A673 (cell line): ENCODE measurements at regions not wholly inside any gene's neighbourhood (a gene's known extent, or its start where the extent isn't known, plus 50 kb on each side); places are given as distances from the start of the nearest gene placed in this dataset.

Experiments used
- BruUV-seq: library from RNA; stranded (reverse); fragments of 400-500 nt; replicated peaks from 2 replicates; lab custom pipeline; 2021; lab: Mats Ljungman, UMichigan
- CTCF ChIA-PET: fragments of 300-600 bp; sonication (Branson Sonifier 250); formaldehyde crosslinking; loops from one replicate; lab custom pipeline; 2022; ENCODE audit warnings: antibody characterized with exemption; lab: Charles Lee
- POLR2A ChIA-PET: fragments of 300-600 bp; sonication (Branson Sonifier 250); formaldehyde crosslinking; loops from one replicate; lab custom pipeline; 2022; ENCODE audit warnings: antibody characterized with exemption; ENCODE audit not compliant: low non-redundant PET; lab: Charles Lee
- DNase-seq: peaks from one replicate; pipeline ENCODE4 v3.0.0-alpha.2; 2015; ENCODE audit warnings: low spot score
- H3K27ac ChIP-seq: fragments of 200-600 bp; sonication (generic); 2 replicates; pipeline ENCODE4 v1.5.1; 2016; ENCODE audit warnings: mixed run types, low read depth, mild to moderate bottlenecking, mixed read lengths, antibody characterized with exemption, low read length; ENCODE audit not compliant: poor library complexity, severe bottlenecking
- H3K27me3 ChIP-seq: fragments of 200-600 bp; sonication (generic); replicated peaks from 2 replicates; pipeline ENCODE4 v1.6.1; 2017; ENCODE audit warnings: mixed run types, low read depth, mild to moderate bottlenecking, mixed read lengths, antibody characterized with exemption, low read length; ENCODE audit not compliant: insufficient read depth, poor library complexity
- H3K36me3 ChIP-seq: fragments of 200-600 bp; sonication (generic); 2 replicates; pipeline ENCODE4 v1.6.1; 2016; ENCODE audit warnings: mixed run types, mild to moderate bottlenecking, mixed read lengths, antibody characterized with exemption, low read length; ENCODE audit not compliant: insufficient read depth, poor library complexity, severe bottlenecking
- H3K4me1 ChIP-seq: fragments of 200-600 bp; sonication (generic); 2 replicates; pipeline ENCODE4 v1.6.1; 2017; ENCODE audit warnings: mixed run types, mild to moderate bottlenecking, mixed read lengths, antibody characterized with exemption, low read length; ENCODE audit not compliant: insufficient read depth, poor library complexity, severe bottlenecking
- H3K4me3 ChIP-seq: fragments of 200-600 bp; sonication (generic); 2 replicates; pipeline ENCODE4 v1.5.1; 2016; ENCODE audit warnings: low read depth, mixed run types, mild to moderate bottlenecking, mixed read lengths, low read length; ENCODE audit not compliant: poor library complexity, severe bottlenecking
- H3K9me3 ChIP-seq: fragments of 200-600 bp; sonication (generic); 2 replicates; pipeline ENCODE4 v1.6.1; 2016; ENCODE audit warnings: mixed run types, low read depth, mild to moderate bottlenecking, mixed read lengths, antibody characterized with exemption, low read length; ENCODE audit not compliant: poor library complexity, severe bottlenecking
- CTCF ChIP-seq: fragments of 300-800, 200-600 bp; sonication (generic); conservative IDR thresholded peaks from 2 replicates; pipeline ENCODE4 v1.5.1; 2017; ENCODE audit warnings: low read depth, mild to moderate bottlenecking, antibody characterized with exemption, low read length, moderate library complexity, mixed read lengths
- EZH2 ChIP-seq: fragments of 200-600 bp; sonication (generic); IDR thresholded peaks from 2 replicates; pipeline ENCODE4 v1.6.1; 2017; ENCODE audit warnings: borderline replicate concordance, low read depth, mild to moderate bottlenecking, mixed read lengths, antibody characterized with exemption, low read length; ENCODE audit not compliant: poor library complexity, severe bottlenecking
- intact Hi-C: fragments of 100-400 bp; cut with micrococcal nuclease; formaldehyde crosslinking; loops from one replicate; pipeline ENCODE4 v1.10.0; 2022; ENCODE audit not compliant: unreplicated experiment

- intact Hi-C loops = no loop called here
- POLR2A ChIA-PET = no interaction called here
- Histone ChIP-seq H3K27me3 (no peaks in the 10 kb centered on the region), H3K4me1 (no peaks in the 10 kb centered on the region), H3K27ac (no peak overlapping the region), H3K9me3 (peaks cover 24% of the 10 kb centered on the region), H3K4me3 (no peak overlapping the region), H3K36me3 (no peaks in the 10 kb centered on the region)
- TF ChIP-seq EZH2 (no peak), CTCF (no peak)
- DNase-seq = no peak
- CTCF ChIA-PET = no interaction called here
- no TSS peak for BruUV-seq
Observed at GRCh38 chr5:2544003-2544402, 207.5 kb downstream of the IRX2 start.

GRCh38 chr5:2542821-2543220, 208.7 kb downstream of the IRX2 start:
- intact Hi-C loops = no loop called here
- peaks cover 16% of the 10 kb centered on the region for H3K9me3 ChIP-seq
- DNase-seq = no peak
- no peaks in the 10 kb centered on the region for H3K4me1 ChIP-seq
- ChIA-PET CTCF (no interaction called here), POLR2A (no interaction called here)
- no peak overlapping the region for H3K27ac ChIP-seq
- no peaks in the 10 kb centered on the region for H3K27me3 ChIP-seq
- H3K4me3 ChIP-seq = no peak overlapping the region
- no TSS peak for BruUV-seq
- no peak for TF ChIP-seq CTCF
- no peak for TF ChIP-seq EZH2
- no peaks in the 10 kb centered on the region for H3K36me3 ChIP-seq

- DNase-seq = no peak
- Histone ChIP-seq H3K27me3 (no peaks in the 10 kb centered on the region), H3K27ac (no peak overlapping the region), H3K36me3 (no peaks in the 10 kb centered on the region), H3K4me1 (no peaks in the 10 kb centered on the region), H3K4me3 (no peak overlapping the region), H3K9me3 (peaks cover 15% of the 10 kb centered on the region)
- ChIA-PET POLR2A (no interaction called here), CTCF (no interaction called here)
- TF ChIP-seq CTCF = no peak
- no peak for TF ChIP-seq EZH2
- intact Hi-C loops = no loop called here
- no TSS peak for BruUV-seq
Observed at GRCh38 chr5:2542026-2542425, 209.5 kb downstream of the IRX2 start.
